ENCODE measurements at regions not wholly inside any gene's neighbourhood (a gene's known extent, or its start where the extent isn't known, plus 50 kb on each side); places are given as distances from the start of the nearest gene placed in this dataset.

DNA sequence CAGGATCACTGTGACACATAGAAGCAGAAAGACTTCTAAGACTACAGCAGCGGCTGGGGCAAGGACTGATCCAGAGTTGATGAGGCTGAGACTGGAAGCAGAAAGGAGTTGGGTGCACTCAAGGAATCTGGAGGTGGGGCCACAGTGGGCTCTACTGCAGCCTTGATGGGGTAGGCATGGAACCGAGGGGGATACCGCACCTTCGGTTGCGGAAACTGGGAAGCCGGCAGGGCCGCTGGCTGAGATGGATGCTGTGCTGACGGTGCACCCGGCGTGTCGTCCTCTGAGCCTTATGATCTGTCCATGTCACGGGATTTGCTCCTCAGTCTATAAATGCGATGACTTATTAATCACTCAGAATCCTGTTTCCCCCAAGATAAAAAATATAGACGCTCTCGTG, 473.5 kb upstream of the MYT1L start:
- Mint-ChIP-seq H3K4me1 (ENCODE audit: low read depth, unreplicated experiment) (no peaks in the 10 kb centered on the region), H3K27ac (ENCODE audit: unreplicated experiment) (no peak overlapping the region), H3K9me3 (ENCODE audit: unreplicated experiment) (peaks cover 7% of the 10 kb centered on the region), H3K27me3 (ENCODE audit: unreplicated experiment) (no peaks in the 10 kb centered on the region), H3K36me3 (ENCODE audit: unreplicated experiment) (peaks cover 33% of the 10 kb centered on the region), H3K4me3 (ENCODE audit: unreplicated experiment) (no peak overlapping the region)
- DNase-seq: no peak
- TF ChIP-seq, protein P1, sequence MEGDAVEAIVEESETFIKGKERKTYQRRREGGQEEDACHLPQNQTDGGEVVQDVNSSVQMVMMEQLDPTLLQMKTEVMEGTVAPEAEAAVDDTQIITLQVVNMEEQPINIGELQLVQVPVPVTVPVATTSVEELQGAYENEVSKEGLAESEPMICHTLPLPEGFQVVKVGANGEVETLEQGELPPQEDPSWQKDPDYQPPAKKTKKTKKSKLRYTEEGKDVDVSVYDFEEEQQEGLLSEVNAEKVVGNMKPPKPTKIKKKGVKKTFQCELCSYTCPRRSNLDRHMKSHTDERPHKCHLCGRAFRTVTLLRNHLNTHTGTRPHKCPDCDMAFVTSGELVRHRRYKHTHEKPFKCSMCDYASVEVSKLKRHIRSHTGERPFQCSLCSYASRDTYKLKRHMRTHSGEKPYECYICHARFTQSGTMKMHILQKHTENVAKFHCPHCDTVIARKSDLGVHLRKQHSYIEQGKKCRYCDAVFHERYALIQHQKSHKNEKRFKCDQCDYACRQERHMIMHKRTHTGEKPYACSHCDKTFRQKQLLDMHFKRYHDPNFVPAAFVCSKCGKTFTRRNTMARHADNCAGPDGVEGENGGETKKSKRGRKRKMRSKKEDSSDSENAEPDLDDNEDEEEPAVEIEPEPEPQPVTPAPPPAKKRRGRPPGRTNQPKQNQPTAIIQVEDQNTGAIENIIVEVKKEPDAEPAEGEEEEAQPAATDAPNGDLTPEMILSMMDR (IDR thresholded peaks at IDR 0.05; ENCODE audit: partially characterized antibody, unreplicated experiment): no peak

DNA sequence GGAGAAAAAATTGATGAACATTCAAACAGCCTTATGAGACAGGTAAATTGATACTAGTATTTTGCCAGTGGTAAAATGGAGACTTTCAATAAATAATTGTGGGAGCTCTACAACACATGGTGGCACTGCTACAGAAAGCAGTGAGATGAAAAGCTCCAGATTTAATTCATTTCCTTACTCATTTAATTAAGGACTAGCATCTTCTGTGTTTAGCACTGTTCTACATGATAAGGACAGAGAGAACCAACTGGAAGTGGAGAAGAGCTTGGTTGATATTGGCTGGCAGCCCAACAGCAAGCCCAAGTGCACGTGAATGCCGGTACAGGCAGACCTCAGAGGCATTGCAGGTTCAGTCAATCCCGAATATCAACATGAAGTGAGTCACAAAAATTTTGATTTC, 470.4 kb upstream of the MYT1L start:
- no peak overlapping the region for H3K4me3 Mint-ChIP-seq (ENCODE audit: unreplicated experiment)
- H3K27me3 Mint-ChIP-seq (ENCODE audit: unreplicated experiment): peaks cover 3% of the 10 kb centered on the region
- no peak overlapping the region for H3K27ac Mint-ChIP-seq (ENCODE audit: unreplicated experiment)
- DNase-seq: no peak
- TF ChIP-seq, protein P1 (IDR thresholded peaks at IDR 0.05; ENCODE audit: partially characterized antibody, unreplicated experiment): no peak
- H3K4me1 Mint-ChIP-seq (ENCODE audit: low read depth, unreplicated experiment): no peaks in the 10 kb centered on the region
- H3K36me3 Mint-ChIP-seq (ENCODE audit: unreplicated experiment): peaks cover 33% of the 10 kb centered on the region
- H3K9me3 Mint-ChIP-seq (ENCODE audit: unreplicated experiment): peaks cover 7% of the 10 kb centered on the region

DNA sequence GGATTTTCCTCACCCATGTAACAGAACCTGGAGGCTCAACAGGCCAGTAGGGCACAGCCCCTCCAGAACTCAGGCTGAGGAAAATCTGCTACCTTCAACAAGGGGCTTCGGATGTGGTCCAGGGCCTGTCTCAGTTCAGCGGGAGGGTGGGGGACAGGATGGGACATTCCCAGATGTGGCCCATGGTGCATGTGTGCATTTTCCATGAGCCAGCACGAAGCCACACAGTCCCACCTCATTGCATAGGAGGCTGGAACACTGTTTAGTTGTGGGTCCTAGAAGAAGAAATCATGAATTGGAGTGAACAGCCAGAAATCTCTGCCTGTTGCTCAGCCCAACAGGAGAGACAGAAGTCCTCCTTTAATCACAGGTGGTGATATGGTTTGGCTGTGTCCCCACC, 469.6 kb upstream of the MYT1L start:
- peaks cover 8% of the 10 kb centered on the region for H3K9me3 Mint-ChIP-seq (ENCODE audit: unreplicated experiment)
- peaks cover 3% of the 10 kb centered on the region for H3K27me3 Mint-ChIP-seq (ENCODE audit: unreplicated experiment)
- peaks cover 33% of the 10 kb centered on the region for H3K36me3 Mint-ChIP-seq (ENCODE audit: unreplicated experiment)
- TF ChIP-seq, protein P1 (IDR thresholded peaks at IDR 0.05; ENCODE audit: partially characterized antibody, unreplicated experiment): no peak
- no peak overlapping the region for H3K4me3 Mint-ChIP-seq (ENCODE audit: unreplicated experiment)
- DNase-seq: no peak
- no peaks in the 10 kb centered on the region for H3K4me1 Mint-ChIP-seq (ENCODE audit: low read depth, unreplicated experiment)
- H3K27ac Mint-ChIP-seq (ENCODE audit: unreplicated experiment): no peak overlapping the region

DNA sequence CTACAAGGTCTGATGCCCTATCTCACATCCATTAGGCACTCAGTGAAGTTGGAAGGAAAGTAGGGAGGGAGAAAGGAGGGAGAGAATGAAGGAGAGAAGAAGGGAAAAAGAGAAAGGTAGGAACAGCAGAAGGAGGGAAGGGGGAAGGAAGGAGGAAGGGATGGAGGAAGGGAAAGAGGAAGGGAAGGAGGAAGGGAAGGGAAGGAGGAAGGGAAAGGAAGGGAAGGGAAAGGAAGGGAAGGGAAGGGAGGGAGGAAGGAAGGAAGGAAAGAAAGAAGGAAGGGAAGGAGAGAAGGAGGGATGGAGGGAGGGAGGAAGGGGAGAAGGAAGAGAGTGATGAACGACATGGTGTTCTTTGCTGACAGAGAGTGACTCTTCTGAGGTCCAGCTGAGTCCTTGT, 468.9 kb upstream of the MYT1L start:
- no peak for DNase-seq
- Mint-ChIP-seq H3K4me3 (ENCODE audit: unreplicated experiment) (no peak overlapping the region), H3K9me3 (ENCODE audit: unreplicated experiment) (peaks cover 8% of the 10 kb centered on the region), H3K4me1 (ENCODE audit: low read depth, unreplicated experiment) (no peaks in the 10 kb centered on the region), H3K27me3 (ENCODE audit: unreplicated experiment) (peaks cover 3% of the 10 kb centered on the region), H3K27ac (ENCODE audit: unreplicated experiment) (no peak overlapping the region), H3K36me3 (ENCODE audit: unreplicated experiment) (peaks cover 32% of the 10 kb centered on the region)
- TF ChIP-seq, protein P1 (IDR thresholded peaks at IDR 0.05; ENCODE audit: partially characterized antibody, unreplicated experiment): no peak

DNA sequence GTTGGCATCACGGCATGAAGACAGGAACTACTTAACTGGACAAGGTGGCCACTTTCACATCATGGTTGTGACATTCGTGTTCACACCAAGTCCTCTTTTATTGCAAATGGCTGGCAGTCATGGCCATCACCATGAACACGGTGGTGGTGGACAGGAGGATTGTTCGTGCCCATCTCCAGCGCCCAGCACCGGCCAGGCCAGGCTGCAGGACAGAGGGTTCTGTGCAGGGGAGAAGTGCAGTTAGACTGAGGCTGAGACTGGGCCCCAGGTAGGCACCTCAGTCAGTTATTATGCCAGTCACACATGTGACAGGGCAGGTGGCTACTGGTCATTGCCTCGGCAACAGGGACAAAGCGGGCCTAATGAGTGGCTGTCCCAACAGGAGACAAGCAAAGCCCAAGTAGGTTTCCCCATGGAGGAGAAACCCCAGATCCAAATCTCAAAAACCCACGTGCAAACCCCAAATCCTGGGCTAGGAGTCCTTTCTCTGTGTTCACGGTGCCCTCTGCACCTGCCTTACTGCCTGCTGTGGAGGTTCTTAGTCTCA, 468.1 kb upstream of the MYT1L start:
- H3K4me1 Mint-ChIP-seq (ENCODE audit: low read depth, unreplicated experiment): no peaks in the 10 kb centered on the region
- TF ChIP-seq, protein P1 (IDR thresholded peaks at IDR 0.05; ENCODE audit: partially characterized antibody, unreplicated experiment): no peak

More for the DNA sequence above, 468.1 kb upstream of the MYT1L start:
- Mint-ChIP-seq H3K9me3 (ENCODE audit: unreplicated experiment) (peaks cover 9% of the 10 kb centered on the region), H3K36me3 (ENCODE audit: unreplicated experiment) (peaks cover 24% of the 10 kb centered on the region), H3K27ac (ENCODE audit: unreplicated experiment) (no peak overlapping the region), H3K27me3 (ENCODE audit: unreplicated experiment) (peaks cover 3% of the 10 kb centered on the region), H3K4me3 (ENCODE audit: unreplicated experiment) (no peak overlapping the region)
- DNase-seq: no peak

All from glutamatergic neuron (in vitro differentiated cells).